ENCODE measurements at regions not wholly inside any gene's neighbourhood (a gene's known extent, or its start where the extent isn't known, plus 50 kb on each side); places are given as distances from the start of the nearest gene placed in this dataset.

GRCh38 chr13:111394211-111394922, 73.9 kb downstream of the TEX29 start:
- DNase-seq (ENCODE audit: low read depth in 3 of 3, low spot score in 2 of 3) = no peak

GRCh38 chr13:111395511-111396393, 75.3 kb downstream of the TEX29 start:
- no peak for DNase-seq (ENCODE audit: low read depth in 3 of 3, low spot score in 2 of 3)

GRCh38 chr13:111396457-111396856, 76.0 kb downstream of the TEX29 start:
- no peak for DNase-seq (ENCODE audit: low read depth in 3 of 3, low spot score in 2 of 3)

- no peak for DNase-seq (ENCODE audit: low read depth in 3 of 3, low spot score in 2 of 3)
Observed at GRCh38 chr13:111397202-111397880, 76.9 kb downstream of the TEX29 start.

- DNase-seq (ENCODE audit: low read depth in 3 of 3, low spot score in 2 of 3) = no peak
Observed at GRCh38 chr13:111398196-111398595, 77.8 kb downstream of the TEX29 start.

- DNase-seq (ENCODE audit: low read depth in 3 of 3, low spot score in 2 of 3) = no peak
Observed at GRCh38 chr13:111398715-111399299, 78.4 kb downstream of the TEX29 start.

- DNase-seq (ENCODE audit: low read depth in 3 of 3, low spot score in 2 of 3) = no peak
Observed at GRCh38 chr13:111399334-111399733, 78.9 kb downstream of the TEX29 start.

GRCh38 chr13:111399776-111400538, 79.5 kb downstream of the TEX29 start:
- DNase-seq (ENCODE audit: low read depth in 3 of 3, low spot score in 2 of 3) = no peak

GRCh38 chr13:111401151-111401550, 80.7 kb downstream of the TEX29 start:
- no peak for DNase-seq (ENCODE audit: low read depth in 3 of 3, low spot score in 2 of 3)

GRCh38 chr13:111401755-111402154, 81.3 kb downstream of the TEX29 start:
- no peak for DNase-seq (ENCODE audit: low read depth in 3 of 3, low spot score in 2 of 3)

- no peak for DNase-seq (ENCODE audit: low read depth in 3 of 3, low spot score in 2 of 3)
Observed at GRCh38 chr13:111402441-111402840, 82.0 kb downstream of the TEX29 start.

GRCh38 chr13:111403266-111403665, 82.8 kb downstream of the TEX29 start:
- no peak for DNase-seq (ENCODE audit: low read depth in 3 of 3, low spot score in 2 of 3)

GRCh38 chr13:111404746-111405145, 84.3 kb downstream of the TEX29 start:
- DNase-seq (ENCODE audit: low read depth in 3 of 3, low spot score in 2 of 3) = no peak

- no peak for DNase-seq (ENCODE audit: low read depth in 3 of 3, low spot score in 2 of 3)
Observed at GRCh38 chr13:111406636-111407035, 86.2 kb downstream of the TEX29 start.

- no peak for DNase-seq (ENCODE audit: low read depth in 3 of 3, low spot score in 2 of 3)
Observed at GRCh38 chr13:111407381-111408131, 87.1 kb downstream of the TEX29 start.

GRCh38 chr13:111409413-111409812, 89.0 kb downstream of the TEX29 start:
- no peak for DNase-seq (ENCODE audit: low read depth in 3 of 3, low spot score in 2 of 3)

- no peak for DNase-seq (ENCODE audit: low read depth in 3 of 3, low spot score in 2 of 3)
Observed at GRCh38 chr13:111410232-111411021, 90.0 kb downstream of the TEX29 start.

GRCh38 chr13:111411151-111411858, 90.9 kb downstream of the TEX29 start:
- DNase-seq (ENCODE audit: low read depth in 3 of 3, low spot score in 2 of 3) = no peak
